Gastrocnemius medialis (tissue), 4 donors: ENCODE measurements at regions not wholly inside any gene's neighbourhood (a gene's known extent, or its start where the extent isn't known, plus 50 kb on each side); places are given as distances from the start of the nearest gene placed in this dataset.

ENCODE experiments used
- POLR2A ChIP-seq, 2 donors: fragments of 450-650 bp; IDR thresholded peaks; one replicate each; pipeline ENCODE4 v1.6.1; 2017; ENCODE audit warnings: antibody characterized with exemption in 2 of 2, mild to moderate bottlenecking in 2 of 2, moderate library complexity in 2 of 2
- TF ChIP-seq, protein P1 (sequence below), 5 experiments: fragments of 450-650 bp in 3 of 5; fragments of 200-600 bp in 2 of 5; sonication (generic) in 2 of 5; IDR thresholded peaks in 4 of 5; conservative IDR thresholded peaks in 1 of 5; 1 replicate in 4 of 5; 2 replicates in 1 of 5; pipeline ENCODE4 v1.5.1; 2016 to 2019; ENCODE audit warnings: antibody characterized with exemption in 5 of 5, mild to moderate bottlenecking in 3 of 5, moderate library complexity in 3 of 5

- TF ChIP-seq, protein P1, sequence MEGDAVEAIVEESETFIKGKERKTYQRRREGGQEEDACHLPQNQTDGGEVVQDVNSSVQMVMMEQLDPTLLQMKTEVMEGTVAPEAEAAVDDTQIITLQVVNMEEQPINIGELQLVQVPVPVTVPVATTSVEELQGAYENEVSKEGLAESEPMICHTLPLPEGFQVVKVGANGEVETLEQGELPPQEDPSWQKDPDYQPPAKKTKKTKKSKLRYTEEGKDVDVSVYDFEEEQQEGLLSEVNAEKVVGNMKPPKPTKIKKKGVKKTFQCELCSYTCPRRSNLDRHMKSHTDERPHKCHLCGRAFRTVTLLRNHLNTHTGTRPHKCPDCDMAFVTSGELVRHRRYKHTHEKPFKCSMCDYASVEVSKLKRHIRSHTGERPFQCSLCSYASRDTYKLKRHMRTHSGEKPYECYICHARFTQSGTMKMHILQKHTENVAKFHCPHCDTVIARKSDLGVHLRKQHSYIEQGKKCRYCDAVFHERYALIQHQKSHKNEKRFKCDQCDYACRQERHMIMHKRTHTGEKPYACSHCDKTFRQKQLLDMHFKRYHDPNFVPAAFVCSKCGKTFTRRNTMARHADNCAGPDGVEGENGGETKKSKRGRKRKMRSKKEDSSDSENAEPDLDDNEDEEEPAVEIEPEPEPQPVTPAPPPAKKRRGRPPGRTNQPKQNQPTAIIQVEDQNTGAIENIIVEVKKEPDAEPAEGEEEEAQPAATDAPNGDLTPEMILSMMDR (IDR thresholded peaks at IDR 0.05 in 4 of 5, conservative IDR thresholded peaks at IDR 0.05 in 1 of 5): no peak
- TF ChIP-seq POLR2A (IDR thresholded peaks at IDR 0.05): no peak
Observed at GRCh38 chr14:82341261-82341810, 807.7 kb upstream of the SEL1L start.
